Gastroesophageal sphincter (tissue), 4 donors: ENCODE measurements at regions not wholly inside any gene's neighbourhood (a gene's known extent, or its start where the extent isn't known, plus 50 kb on each side); places are given as distances from the start of the nearest gene placed in this dataset.
A peak's percentile ranks its signal among the peaks of the same experiment; 100 is the strongest.

Experiments
- ATAC-seq: fragments of 150-250 bp; one replicate; pipeline ENCODE4 v1.9.1; 2016; ENCODE audit warnings: mild to moderate bottlenecking, moderate library complexity
- H3K27ac ChIP-seq, 4 donors: fragments of 200-600 bp; sonication (generic) in 3 of 4; 1 replicate in 3 of 4; 2 replicates in 1 of 4; pipeline ENCODE4 v1.5.1; 2016 to 2019
- H3K27me3 ChIP-seq: fragments of 200-600 bp; sonication (generic); one replicate; pipeline ENCODE4 v1.5.1; 2019
- H3K36me3 ChIP-seq, 2 donors: fragments of 200-600 bp; sonication (generic); one replicate each; pipeline ENCODE4 v1.5.1; 2019; ENCODE audit warnings: control low read depth in 1 of 2
- H3K4me1 ChIP-seq, 3 donors: fragments of 200-600 bp; sonication (generic); 1 replicate in 2 of 3; 2 replicates in 1 of 3; pipeline ENCODE4 v1.5.1; 2016 to 2019; ENCODE audit warnings: control low read depth in 2 of 3
- H3K4me3 ChIP-seq, 2 donors: fragments of 200-600 bp; sonication (generic); one replicate each; pipeline ENCODE4 v1.5.1; 2019; ENCODE audit warnings: mild to moderate bottlenecking in 1 of 2, moderate library complexity in 1 of 2
- H3K9me3 ChIP-seq, 3 donors: fragments of 200-600 bp; sonication (generic); one replicate each; pipeline ENCODE4 v1.5.1; 2017 to 2019; ENCODE audit warnings: control low read depth in 2 of 3
- CTCF ChIP-seq, 4 experiments: fragments of 200-600 bp in 2 of 4; fragments of 450-650 bp in 2 of 4; sonication (generic) in 1 of 4; IDR thresholded peaks; one replicate each; pipeline ENCODE4 v1.5.1; 2017 to 2019; ENCODE audit warnings: antibody characterized with exemption in 4 of 4, mild to moderate bottlenecking in 2 of 4, moderate library complexity in 2 of 4
- EP300 ChIP-seq: sonication (generic); formaldehyde crosslinking; IDR thresholded peaks from one replicate; pipeline ENCODE4 v1.6.1; 2017; ENCODE audit warnings: antibody characterized with exemption, mild to moderate bottlenecking
- POLR2A ChIP-seq, 2 donors: fragments of 450-650 bp; IDR thresholded peaks; one replicate each; pipeline ENCODE4 v1.6.1; 2017; ENCODE audit warnings: antibody characterized with exemption in 2 of 2, mild to moderate bottlenecking in 2 of 2, moderate library complexity in 1 of 2
- POLR2AphosphoS5 ChIP-seq: sonication (generic); formaldehyde crosslinking; IDR thresholded peaks from one replicate; pipeline ENCODE4 v1.6.1; 2017; ENCODE audit warnings: antibody characterized with exemption
- WGBS, 2 donors: methylation state at CpG; one replicate each; pipeline ENCODE4 v1.1.5; 2018; ENCODE audit warnings: low coverage in 1 of 2; 5-methylcytosine and 5-hydroxymethylcytosine counted together

GRCh38 chr16:66266436-66267291, 99.8 kb upstream of the CDH5 start:
- Histone ChIP-seq H3K27ac (peak overlapping the region in 3 of 4 donors; percentile 55 to 72 (median 63)), H3K27me3 (no peaks in the 10 kb centered on the region), H3K9me3 (no peaks in the 10 kb centered on the region), H3K4me1 (peaks cover 0 to 68% (median 25%) of the 10 kb centered on the region in 3 donors), H3K4me3 (no peak overlapping the region), H3K36me3 (no peaks in the 10 kb centered on the region)
- TF ChIP-seq CTCF (IDR thresholded peaks at IDR 0.05) (peak in 1 of 4 experiments; percentile 18), EP300 (no peak), POLR2AphosphoS5 (no peak), POLR2A (IDR thresholded peaks at IDR 0.05) (no peak)
- ATAC-seq, result peak; percentile 79
- 12 to 13% methylated on average over 2 to 7 of the region's 24 CpGs for WGBS, 2 donors

GRCh38 chr16:66265556-66266141, 100.8 kb upstream of the CDH5 start:
- Histone ChIP-seq H3K27ac (peak overlapping the region in 3 of 4 donors; percentile 1 to 55 (median 37)), H3K4me1 (peaks cover 0 to 71% (median 25%) of the 10 kb centered on the region in 3 donors)
- 93% methylated on average over 2 of the region's 13 CpGs; no CpG with 5 or more reads in 1 of the 2 donors for WGBS, 2 donors

GRCh38 chr16:66265048-66265415, 101.5 kb upstream of the CDH5 start:
- WGBS, 2 donors, result 67% methylated on average over 3 of the region's 3 CpGs; no CpG with 5 or more reads in 1 of the 2 donors
- TF ChIP-seq POLR2A (IDR thresholded peaks at IDR 0.05) (no peak), EP300 (no peak), CTCF (IDR thresholded peaks at IDR 0.05) (no peak), POLR2AphosphoS5 (no peak)
- H3K9me3 ChIP-seq, result no peaks in the 10 kb centered on the region
- H3K36me3 ChIP-seq, result no peaks in the 10 kb centered on the region
- H3K27me3 ChIP-seq, result no peaks in the 10 kb centered on the region
- H3K4me1 ChIP-seq, result peaks cover 0 to 65% (median 24%) of the 10 kb centered on the region in 3 donors
- H3K27ac ChIP-seq, result no peak overlapping the region
- no peak for ATAC-seq
- H3K4me3 ChIP-seq, result no peak overlapping the region

More at GRCh38 chr16:66265556-66266141, 100.8 kb upstream of the CDH5 start:
- ATAC-seq, result no peak
- H3K9me3 ChIP-seq, result no peaks in the 10 kb centered on the region
- H3K27me3 ChIP-seq, result no peaks in the 10 kb centered on the region
- H3K4me3 ChIP-seq, result no peak overlapping the region
- H3K36me3 ChIP-seq, result no peaks in the 10 kb centered on the region
- no peak for TF ChIP-seq CTCF (IDR thresholded peaks at IDR 0.05)
- TF ChIP-seq POLR2AphosphoS5, result no peak
- TF ChIP-seq POLR2A (IDR thresholded peaks at IDR 0.05), result no peak

- TF ChIP-seq CTCF (IDR thresholded peaks at IDR 0.05) (no peak), EP300 (no peak), POLR2A (IDR thresholded peaks at IDR 0.05) (no peak), POLR2AphosphoS5 (no peak)
- H3K27me3 ChIP-seq, result no peaks in the 10 kb centered on the region
- no peak overlapping the region for H3K4me3 ChIP-seq
- H3K27ac ChIP-seq, result no peak overlapping the region
- H3K9me3 ChIP-seq, result no peaks in the 10 kb centered on the region
- 50 to 75% methylated on average over 2 to 8 of the region's 17 CpGs for WGBS, 2 donors
- no peak for ATAC-seq
- H3K4me1 ChIP-seq, result peaks cover 0 to 60% (median 22%) of the 10 kb centered on the region in 3 donors
- H3K36me3 ChIP-seq, result no peaks in the 10 kb centered on the region
Measured at GRCh38 chr16:66264311-66265047, 102.0 kb upstream of the CDH5 start.
